ENCODE measurements at regions not wholly inside any gene's neighbourhood (a gene's known extent, or its start where the extent isn't known, plus 50 kb on each side); places are given as distances from the start of the nearest gene placed in this dataset.

DNA sequence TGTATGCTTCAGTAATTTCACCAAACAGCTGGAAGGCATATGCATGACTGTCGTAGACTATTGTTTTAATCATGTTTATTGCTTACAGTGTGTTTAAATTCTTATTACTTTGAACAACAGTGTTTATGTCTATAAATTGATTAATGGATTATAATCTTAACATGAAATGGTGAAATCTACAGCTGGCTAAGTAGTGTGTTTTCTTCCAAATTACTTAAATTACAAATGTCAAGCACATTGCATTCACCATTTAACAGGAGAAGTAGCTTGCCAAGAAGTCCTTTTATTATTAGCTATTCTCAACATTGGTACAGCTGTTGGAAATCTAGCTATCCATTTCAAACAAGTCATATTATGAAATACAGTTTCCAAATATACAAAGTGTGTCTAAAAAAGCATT, 849.3 kb upstream of the PCDH10 start:
- no peaks in the 10 kb centered on the region for H3K27me3 ChIP-seq (ENCODE audit: control insufficient read depth in 1 of 2, insufficient read depth in 2 of 2, low read length in 2 of 2)
- H3K9me3 ChIP-seq (ENCODE audit: control insufficient read depth in 2 of 2, low read length in 2 of 2): no peaks in the 10 kb centered on the region
- H3K4me1 ChIP-seq (ENCODE audit: control insufficient read depth, insufficient read depth, low read length): no peaks in the 10 kb centered on the region
- H3K27ac ChIP-seq (ENCODE audit: low read length): no peak overlapping the region
- no peaks in the 10 kb centered on the region for H3K36me3 ChIP-seq (ENCODE audit: control insufficient read depth in 2 of 2, insufficient read depth in 2 of 2, low read length in 2 of 2)
- H3K9ac ChIP-seq (ENCODE audit: low read length in 2 of 2): no peak overlapping the region
- H3K4me3 ChIP-seq (ENCODE audit: low read length in 2 of 2): no peak overlapping the region

- Histone ChIP-seq H3K36me3 (ENCODE audit: control insufficient read depth in 2 of 2, insufficient read depth in 2 of 2, low read length in 2 of 2) (no peaks in the 10 kb centered on the region), H3K9ac (ENCODE audit: low read length in 2 of 2) (no peak overlapping the region), H3K9me3 (ENCODE audit: control insufficient read depth in 2 of 2, low read length in 2 of 2) (no peaks in the 10 kb centered on the region), H3K27ac (ENCODE audit: low read length) (no peak overlapping the region), H3K4me3 (ENCODE audit: low read length in 2 of 2) (no peak overlapping the region), H3K27me3 (ENCODE audit: control insufficient read depth in 1 of 2, insufficient read depth in 2 of 2, low read length in 2 of 2) (no peaks in the 10 kb centered on the region), H3K4me1 (ENCODE audit: control insufficient read depth, insufficient read depth, low read length) (no peaks in the 10 kb centered on the region)
These were observed 836.6 kb upstream of the PCDH10 start for GRCh38 chr4:132312521-132312920.

DNA sequence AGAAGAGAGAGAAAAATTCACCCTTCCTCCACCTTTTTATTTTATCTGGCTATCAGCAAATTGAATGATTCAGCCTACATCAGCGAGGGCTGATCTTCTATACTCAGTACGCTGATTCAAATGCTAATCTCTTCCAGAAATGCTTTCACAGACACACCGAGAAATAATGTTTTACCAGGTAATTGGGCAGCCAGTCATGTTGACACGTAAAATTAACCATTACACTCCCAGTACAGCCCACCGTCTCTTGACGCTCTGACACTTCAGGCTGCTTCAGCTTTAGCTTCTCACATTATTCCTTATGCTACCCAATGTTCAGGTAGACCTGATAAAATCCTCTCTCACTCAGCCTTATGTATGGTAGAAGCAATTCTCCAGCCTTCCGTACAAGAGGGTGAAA, 835.2 kb upstream of the PCDH10 start:
- H3K27me3 ChIP-seq (ENCODE audit: control insufficient read depth in 1 of 2, insufficient read depth in 2 of 2, low read length in 2 of 2): no peaks in the 10 kb centered on the region
- no peaks in the 10 kb centered on the region for H3K9me3 ChIP-seq (ENCODE audit: control insufficient read depth in 2 of 2, low read length in 2 of 2)
- H3K36me3 ChIP-seq (ENCODE audit: control insufficient read depth in 2 of 2, insufficient read depth in 2 of 2, low read length in 2 of 2): no peaks in the 10 kb centered on the region
- no peak overlapping the region for H3K4me3 ChIP-seq (ENCODE audit: low read length in 2 of 2)
- no peak overlapping the region for H3K9ac ChIP-seq (ENCODE audit: low read length in 2 of 2)
- no peak overlapping the region for H3K27ac ChIP-seq (ENCODE audit: low read length)
- H3K4me1 ChIP-seq (ENCODE audit: control insufficient read depth, insufficient read depth, low read length): no peaks in the 10 kb centered on the region

- Histone ChIP-seq H3K4me1 (ENCODE audit: control insufficient read depth, insufficient read depth, low read length) (no peaks in the 10 kb centered on the region), H3K27ac (ENCODE audit: low read length) (no peak overlapping the region), H3K36me3 (ENCODE audit: control insufficient read depth in 2 of 2, insufficient read depth in 2 of 2, low read length in 2 of 2) (no peaks in the 10 kb centered on the region), H3K9me3 (ENCODE audit: control insufficient read depth in 2 of 2, low read length in 2 of 2) (no peaks in the 10 kb centered on the region), H3K4me3 (ENCODE audit: low read length in 2 of 2) (no peak overlapping the region), H3K27me3 (ENCODE audit: control insufficient read depth in 1 of 2, insufficient read depth in 2 of 2, low read length in 2 of 2) (no peaks in the 10 kb centered on the region), H3K9ac (ENCODE audit: low read length in 2 of 2) (no peak overlapping the region)
These were observed 832.4 kb upstream of the PCDH10 start for GRCh38 chr4:132316738-132317137.

DNA sequence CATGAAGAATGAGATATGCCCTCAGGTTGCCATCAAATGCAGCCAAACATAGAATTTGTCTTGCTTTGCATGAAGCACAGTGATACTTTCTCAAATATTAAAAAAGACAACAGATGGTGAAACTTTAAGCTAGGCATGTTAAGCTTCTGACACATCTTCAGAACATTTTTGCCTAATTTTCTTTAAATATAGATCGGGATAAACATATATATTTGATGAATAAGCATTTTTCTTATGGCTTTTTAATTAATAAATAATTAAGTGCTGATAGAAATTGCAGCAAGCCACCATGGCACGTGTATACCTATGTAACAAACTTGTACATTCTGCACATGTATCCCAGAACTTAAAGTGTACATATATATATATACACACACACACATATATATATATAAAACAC, 831.2 kb upstream of the PCDH10 start:
- no peak overlapping the region for H3K4me3 ChIP-seq (ENCODE audit: low read length in 2 of 2)
- no peaks in the 10 kb centered on the region for H3K9me3 ChIP-seq (ENCODE audit: control insufficient read depth in 2 of 2, low read length in 2 of 2)
- H3K27ac ChIP-seq (ENCODE audit: low read length): no peak overlapping the region
- no peaks in the 10 kb centered on the region for H3K27me3 ChIP-seq (ENCODE audit: control insufficient read depth in 1 of 2, insufficient read depth in 2 of 2, low read length in 2 of 2)
- H3K9ac ChIP-seq (ENCODE audit: low read length in 2 of 2): no peak overlapping the region
- no peaks in the 10 kb centered on the region for H3K4me1 ChIP-seq (ENCODE audit: control insufficient read depth, insufficient read depth, low read length)
- H3K36me3 ChIP-seq (ENCODE audit: control insufficient read depth in 2 of 2, insufficient read depth in 2 of 2, low read length in 2 of 2): no peaks in the 10 kb centered on the region

GRCh38 chr4:132328761-132329160, 820.3 kb upstream of the PCDH10 start:
- Histone ChIP-seq H3K9ac (ENCODE audit: low read length in 2 of 2) (no peak overlapping the region), H3K27ac (ENCODE audit: low read length) (no peak overlapping the region), H3K9me3 (ENCODE audit: control insufficient read depth in 2 of 2, low read length in 2 of 2) (no peaks in the 10 kb centered on the region), H3K4me1 (ENCODE audit: control insufficient read depth, insufficient read depth, low read length) (no peaks in the 10 kb centered on the region), H3K27me3 (ENCODE audit: control insufficient read depth in 1 of 2, insufficient read depth in 2 of 2, low read length in 2 of 2) (no peaks in the 10 kb centered on the region), H3K4me3 (ENCODE audit: low read length in 2 of 2) (no peak overlapping the region), H3K36me3 (ENCODE audit: control insufficient read depth in 2 of 2, insufficient read depth in 2 of 2, low read length in 2 of 2) (no peaks in the 10 kb centered on the region)

GRCh38 chr4:132330994-132331393, 818.1 kb upstream of the PCDH10 start:
- no peaks in the 10 kb centered on the region for H3K36me3 ChIP-seq (ENCODE audit: control insufficient read depth in 2 of 2, insufficient read depth in 2 of 2, low read length in 2 of 2)
- no peaks in the 10 kb centered on the region for H3K27me3 ChIP-seq (ENCODE audit: control insufficient read depth in 1 of 2, insufficient read depth in 2 of 2, low read length in 2 of 2)
- no peak overlapping the region for H3K4me3 ChIP-seq (ENCODE audit: low read length in 2 of 2)
- no peak overlapping the region for H3K27ac ChIP-seq (ENCODE audit: low read length)
- no peaks in the 10 kb centered on the region for H3K9me3 ChIP-seq (ENCODE audit: control insufficient read depth in 2 of 2, low read length in 2 of 2)
- no peaks in the 10 kb centered on the region for H3K4me1 ChIP-seq (ENCODE audit: control insufficient read depth, insufficient read depth, low read length)
- H3K9ac ChIP-seq (ENCODE audit: low read length in 2 of 2): no peak overlapping the region

- Histone ChIP-seq H3K9ac (ENCODE audit: low read length in 2 of 2) (no peak overlapping the region), H3K27ac (ENCODE audit: low read length) (no peak overlapping the region), H3K36me3 (ENCODE audit: control insufficient read depth in 2 of 2, insufficient read depth in 2 of 2, low read length in 2 of 2) (no peaks in the 10 kb centered on the region), H3K4me1 (ENCODE audit: control insufficient read depth, insufficient read depth, low read length) (no peaks in the 10 kb centered on the region), H3K9me3 (ENCODE audit: control insufficient read depth in 2 of 2, low read length in 2 of 2) (no peaks in the 10 kb centered on the region), H3K27me3 (ENCODE audit: control insufficient read depth in 1 of 2, insufficient read depth in 2 of 2, low read length in 2 of 2) (no peaks in the 10 kb centered on the region), H3K4me3 (ENCODE audit: low read length in 2 of 2) (no peak overlapping the region)
These were observed 816.0 kb upstream of the PCDH10 start for GRCh38 chr4:132332932-132333723.

GRCh38 chr4:132333724-132334047, 815.4 kb upstream of the PCDH10 start:
- H3K4me1 ChIP-seq (ENCODE audit: control insufficient read depth, insufficient read depth, low read length): no peaks in the 10 kb centered on the region

DNA sequence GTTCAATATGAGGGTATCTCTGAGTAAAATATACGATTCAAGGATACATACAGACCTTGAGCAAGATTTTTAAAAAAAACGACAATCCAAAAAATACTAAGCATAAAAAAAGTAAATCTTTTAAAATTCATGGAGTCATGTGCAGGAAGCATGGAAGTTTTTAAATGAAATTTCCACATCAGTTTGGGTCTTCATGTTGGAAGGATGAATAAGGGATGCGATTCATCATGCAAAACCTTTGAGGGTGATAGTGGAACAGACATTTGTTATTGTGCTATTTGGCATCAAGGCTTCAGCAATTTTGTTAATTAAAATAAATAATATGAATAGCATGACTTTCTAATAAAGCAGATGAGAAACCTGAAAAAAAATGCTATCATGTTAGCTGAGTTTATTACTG, 815.0 kb upstream of the PCDH10 start:
- no peak overlapping the region for H3K9ac ChIP-seq (ENCODE audit: low read length in 2 of 2)
- no peaks in the 10 kb centered on the region for H3K27me3 ChIP-seq (ENCODE audit: control insufficient read depth in 1 of 2, insufficient read depth in 2 of 2, low read length in 2 of 2)
- no peak overlapping the region for H3K27ac ChIP-seq (ENCODE audit: low read length)
- H3K4me3 ChIP-seq (ENCODE audit: low read length in 2 of 2): no peak overlapping the region
- H3K36me3 ChIP-seq (ENCODE audit: control insufficient read depth in 2 of 2, insufficient read depth in 2 of 2, low read length in 2 of 2): no peaks in the 10 kb centered on the region
- no peaks in the 10 kb centered on the region for H3K4me1 ChIP-seq (ENCODE audit: control insufficient read depth, insufficient read depth, low read length)
- no peaks in the 10 kb centered on the region for H3K9me3 ChIP-seq (ENCODE audit: control insufficient read depth in 2 of 2, low read length in 2 of 2)

More at GRCh38 chr4:132333724-132334047, 815.4 kb upstream of the PCDH10 start:
- Histone ChIP-seq H3K36me3 (ENCODE audit: control insufficient read depth in 2 of 2, insufficient read depth in 2 of 2, low read length in 2 of 2) (no peaks in the 10 kb centered on the region), H3K27me3 (ENCODE audit: control insufficient read depth in 1 of 2, insufficient read depth in 2 of 2, low read length in 2 of 2) (no peaks in the 10 kb centered on the region), H3K9ac (ENCODE audit: low read length in 2 of 2) (no peak overlapping the region), H3K4me3 (ENCODE audit: low read length in 2 of 2) (no peak overlapping the region), H3K27ac (ENCODE audit: low read length) (no peak overlapping the region), H3K9me3 (ENCODE audit: control insufficient read depth in 2 of 2, low read length in 2 of 2) (no peaks in the 10 kb centered on the region)

DNA sequence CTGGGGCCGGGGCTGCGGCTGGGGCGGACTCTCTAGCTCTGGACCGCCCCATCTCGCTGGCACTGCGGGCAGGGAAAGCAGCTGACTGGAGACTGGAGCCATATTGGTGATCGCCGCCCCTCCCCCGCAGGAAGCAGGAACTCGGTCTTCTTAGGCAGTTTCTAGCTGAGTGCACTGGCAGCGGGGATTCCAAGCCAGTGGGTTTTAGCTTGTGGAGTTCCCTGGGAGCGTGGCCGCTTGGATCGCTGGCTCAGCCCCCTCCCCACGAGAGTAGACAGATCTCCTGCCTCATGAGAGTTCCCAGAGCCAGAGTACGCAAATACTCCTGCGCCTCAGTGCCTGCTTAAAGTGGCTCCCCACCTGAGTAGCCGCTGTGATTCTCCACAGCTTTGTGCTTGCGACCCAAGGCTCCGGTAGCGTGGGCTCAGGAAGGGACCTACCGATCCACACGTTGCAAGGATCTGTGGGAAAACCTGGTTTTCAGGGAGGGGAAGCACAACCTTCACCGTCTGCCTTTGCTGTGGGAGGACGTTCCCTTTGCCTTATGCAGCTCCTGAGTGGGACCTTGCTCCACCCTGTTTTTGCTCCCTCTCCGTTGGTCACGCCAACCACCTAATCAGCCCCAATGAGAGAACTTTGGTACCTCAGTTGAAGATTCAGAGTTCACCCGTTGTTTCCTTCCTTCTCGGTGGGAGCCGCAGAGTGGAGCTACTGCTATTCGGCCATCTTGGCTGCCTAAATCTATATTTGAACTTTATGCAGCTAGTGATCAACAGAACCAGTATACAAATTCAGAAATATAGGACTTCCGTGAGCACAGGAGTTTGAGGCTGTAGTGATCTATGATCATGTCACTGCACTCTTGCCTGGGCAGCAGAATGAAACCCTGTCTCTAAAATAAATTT, 803.9 kb upstream of the PCDH10 start:
- no peaks in the 10 kb centered on the region for H3K4me1 ChIP-seq (ENCODE audit: control insufficient read depth, insufficient read depth, low read length)
- no peaks in the 10 kb centered on the region for H3K36me3 ChIP-seq (ENCODE audit: control insufficient read depth in 2 of 2, insufficient read depth in 2 of 2, low read length in 2 of 2)
- H3K27ac ChIP-seq (ENCODE audit: low read length): no peak overlapping the region
- H3K4me3 ChIP-seq (ENCODE audit: low read length in 2 of 2): no peak overlapping the region
- no peaks in the 10 kb centered on the region for H3K27me3 ChIP-seq (ENCODE audit: control insufficient read depth in 1 of 2, insufficient read depth in 2 of 2, low read length in 2 of 2)
- H3K9me3 ChIP-seq (ENCODE audit: control insufficient read depth in 2 of 2, low read length in 2 of 2): no peaks in the 10 kb centered on the region
- H3K9ac ChIP-seq (ENCODE audit: low read length in 2 of 2): no peak overlapping the region
